BLaER1 treated with 17β-estradiol and CSF1 and Interleukin-3, amounts not matched to agents 10 nM and 100 nM (cell line): ENCODE measurements at regions not wholly inside any gene's neighbourhood (a gene's known extent, or its start where the extent isn't known, plus 50 kb on each side); places are given as distances from the start of the nearest gene placed in this dataset.
"Not testable (repeated sequence)": the region's sequence is repeated elsewhere in the genome, so short reads cannot be mapped to it uniquely, and the experiment has no call there.

Experiments used
- H3K27ac ChIP-seq, 11 experiments: shearing (Covaris generic); formaldehyde crosslinking; 2 replicates each; pipeline ENCODE4 v1.8.1; 2022
- H3K27me3 ChIP-seq, 11 experiments: shearing (Covaris generic); formaldehyde crosslinking; 2 replicates each; pipeline ENCODE4 v1.8.1; 2022
- H3K36me3 ChIP-seq, 11 experiments: shearing (Covaris generic); formaldehyde crosslinking; 2 replicates each; pipeline ENCODE4 v1.8.1; 2022
- H3K4me1 ChIP-seq, 10 experiments: shearing (Covaris generic); formaldehyde crosslinking; 2 replicates each; pipeline ENCODE4 v1.8.1; 2022
- H3K4me2 ChIP-seq, 11 experiments: shearing (Covaris generic); formaldehyde crosslinking; 2 replicates each; pipeline ENCODE4 v1.8.1; 2022
- H3K4me3 ChIP-seq, 10 experiments: shearing (Covaris generic); formaldehyde crosslinking; 2 replicates each; pipeline ENCODE4 v1.8.1; 2022
- H3K9ac ChIP-seq, 11 experiments: shearing (Covaris generic); formaldehyde crosslinking; 2 replicates each; pipeline ENCODE4 v1.8.1; 2022
- H3K9me3 ChIP-seq, 11 experiments: shearing (Covaris generic); formaldehyde crosslinking; replicated peaks in 1 of 11; 2 replicates each; pipeline ENCODE4 v1.8.1; 2022
- H4K20me1 ChIP-seq, 11 experiments: shearing (Covaris generic); formaldehyde crosslinking; 2 replicates each; pipeline ENCODE4 v1.8.1; 2022
- Cebpa-rat ChIP-seq, 11 experiments: shearing (Covaris generic); IDR thresholded peaks; 2 replicates each; pipeline ENCODE4 v1.8.1; 2022

- Histone ChIP-seq H3K9me3 (0 out of 22 replicates have a peak, but pooled peaks cover 0 to 5% (median 0%) of the 10 kb centered on the region in 11 experiments), H3K4me2 (no peak overlapping the region), H3K36me3 (peaks cover 0 to 59% (median 3%) of the 10 kb centered on the region in 11 experiments; a peak in 9 of 22 replicates), H3K27ac (no peak overlapping the region), H4K20me1 (no peaks in the 10 kb centered on the region; a peak in 3 of 22 replicates), H3K4me1 (peaks cover 0 to 35% (median 23%) of the 10 kb centered on the region in 10 experiments; a peak in 15 of 20 replicates), H3K9ac (no peak overlapping the region), H3K27me3 (no peaks in the 10 kb centered on the region), H3K4me3 (no peak overlapping the region)
- TF ChIP-seq Cebpa-rat (IDR thresholded peaks at IDR 0.05) = no peak
Observed at GRCh38 chr16:27620541-27620940, 70.6 kb downstream of the KATNIP start.

GRCh38 chr16:27624154-27625049 lies 74.5 kb downstream of the KATNIP start:
- Histone ChIP-seq H3K27ac (no peak overlapping the region), H3K36me3 (peaks cover 0 to 46% (median 3%) of the 10 kb centered on the region in 11 experiments; a peak in 9 of 22 replicates), H3K27me3 (no peaks in the 10 kb centered on the region), H3K4me1 (peaks cover 7 to 44% (median 36%) of the 10 kb centered on the region in 10 experiments; a peak in 19 of 20 replicates), H3K9ac (no peak overlapping the region), H4K20me1 (peaks cover 0 to 16% (median 7%) of the 10 kb centered on the region in 11 experiments; a peak in 7 of 22 replicates), H3K9me3 (0 out of 22 replicates have a peak, but pooled peaks cover 0 to 5% (median 0%) of the 10 kb centered on the region in 11 experiments), H3K4me2 (peak overlapping the region in 8 of 11 experiments; percentile 24 to 53 (median 38); a peak in 14 of 22 replicates), H3K4me3 (no peak overlapping the region)
- no peak for TF ChIP-seq Cebpa-rat (IDR thresholded peaks at IDR 0.05)

- Histone ChIP-seq H4K20me1 (peaks cover 0 to 16% (median 7%) of the 10 kb centered on the region in 11 experiments; a peak in 7 of 22 replicates), H3K4me1 (peaks cover 7 to 45% (median 36%) of the 10 kb centered on the region in 10 experiments; a peak in 19 of 20 replicates), H3K27me3 (no peaks in the 10 kb centered on the region), H3K9me3 (0 out of 22 replicates have a peak, but pooled peaks cover 0 to 5% (median 0%) of the 10 kb centered on the region in 11 experiments), H3K27ac (no peak overlapping the region), H3K4me2 (peak overlapping the region in 6 of 11 experiments; percentile 2 to 39 (median 27); a peak in 6 of 22 replicates), H3K36me3 (peaks cover 0 to 46% (median under 1%) of the 10 kb centered on the region in 11 experiments; a peak in 9 of 22 replicates), H3K9ac (no peak overlapping the region), H3K4me3 (no peak overlapping the region)
- TF ChIP-seq Cebpa-rat (IDR thresholded peaks at IDR 0.05) = no peak
Observed at GRCh38 chr16:27625050-27625697, 75.2 kb downstream of the KATNIP start.

- H3K27me3 ChIP-seq = no peaks in the 10 kb centered on the region
- no peak for TF ChIP-seq Cebpa-rat (IDR thresholded peaks at IDR 0.05)
- no peak overlapping the region for H3K27ac ChIP-seq
- H3K36me3 ChIP-seq = peaks cover 0 to 46% (median 7%) of the 10 kb centered on the region in 11 experiments; a peak in 10 of 22 replicates
- H3K4me2 ChIP-seq = no peak overlapping the region
- peaks cover 7 to 43% (median 33%) of the 10 kb centered on the region in 10 experiments; a peak in 19 of 20 replicates for H3K4me1 ChIP-seq
- no peak overlapping the region for H3K9ac ChIP-seq
- no peaks in the 10 kb centered on the region for H3K9me3 ChIP-seq
- H4K20me1 ChIP-seq = peaks cover 0 to 16% (median 7%) of the 10 kb centered on the region in 11 experiments; a peak in 7 of 22 replicates
- no peak overlapping the region for H3K4me3 ChIP-seq
Observed at GRCh38 chr16:27627136-27627535, 77.2 kb downstream of the KATNIP start.

- Histone ChIP-seq H3K36me3 (peaks cover 0 to 47% (median 11%) of the 10 kb centered on the region in 11 experiments; a peak in 10 of 22 replicates), H4K20me1 (peaks cover 0 to 16% (median 7%) of the 10 kb centered on the region in 11 experiments; a peak in 7 of 22 replicates), H3K27ac (no peak overlapping the region), H3K4me1 (peaks cover 7 to 43% (median 31%) of the 10 kb centered on the region in 10 experiments; a peak in 19 of 20 replicates), H3K4me2 (peak overlapping the region; percentile 4 to 60 (median 49); a peak in 17 of 22 replicates), H3K4me3 (no peak overlapping the region), H3K9me3 (no peaks in the 10 kb centered on the region), H3K9ac (no peak overlapping the region), H3K27me3 (no peaks in the 10 kb centered on the region)
- TF ChIP-seq Cebpa-rat (IDR thresholded peaks at IDR 0.05) = no peak
Observed at GRCh38 chr16:27628241-27628942, 78.4 kb downstream of the KATNIP start.

GRCh38 chr16:27628943-27629462 lies 79.1 kb downstream of the KATNIP start:
- not testable (repeated sequence) for H3K27me3 ChIP-seq
- H3K36me3 ChIP-seq = peaks cover 0 to 48% (median 11%) of the 10 kb centered on the region in 11 experiments; a peak in 10 of 22 replicates

GRCh38 chr16:27632216-27632615 lies 82.3 kb downstream of the KATNIP start:
- Histone ChIP-seq H3K4me1 (peaks cover 19 to 57% (median 48%) of the 10 kb centered on the region in 10 experiments), H3K36me3 (peaks cover 0 to 54% (median 11%) of the 10 kb centered on the region in 11 experiments; a peak in 10 of 22 replicates), H4K20me1 (peaks cover 0 to 36% (median 15%) of the 10 kb centered on the region in 11 experiments; a peak in 16 of 22 replicates), H3K4me3 (no peak overlapping the region), H3K9me3 (no peaks in the 10 kb centered on the region), H3K9ac (no peak overlapping the region), H3K27me3 (no peaks in the 10 kb centered on the region), H3K27ac (no peak overlapping the region), H3K4me2 (no peak overlapping the region)
- TF ChIP-seq Cebpa-rat (IDR thresholded peaks at IDR 0.05) = no peak

More at GRCh38 chr16:27628943-27629462, 79.1 kb downstream of the KATNIP start:
- not testable (repeated sequence) for H3K9me3 ChIP-seq, H3K27ac ChIP-seq, H3K4me3 ChIP-seq
- Histone ChIP-seq H3K4me1 (peaks cover 7 to 41% (median 27%) of the 10 kb centered on the region in 10 experiments; a peak in 19 of 20 replicates), H3K4me2 (peak overlapping the region; percentile 4 to 60 (median 49); a peak in 17 of 22 replicates), H3K9ac (peak overlapping the region in 1 of 11 experiments; percentile 12; a peak in 1 of 22 replicates), H4K20me1 (peaks cover 0 to 16% (median 7%) of the 10 kb centered on the region in 11 experiments; a peak in 8 of 22 replicates)

GRCh38 chr16:27633221-27633620 lies 83.3 kb downstream of the KATNIP start:
- no peak for TF ChIP-seq Cebpa-rat (IDR thresholded peaks at IDR 0.05)
- H3K36me3 ChIP-seq = peaks cover 0 to 56% (median 11%) of the 10 kb centered on the region in 11 experiments; a peak in 10 of 22 replicates
- no peaks in the 10 kb centered on the region for H3K9me3 ChIP-seq
- H3K27ac ChIP-seq = no peak overlapping the region
- H3K4me2 ChIP-seq = no peak overlapping the region
- H4K20me1 ChIP-seq = peaks cover 0 to 38% (median 23%) of the 10 kb centered on the region in 11 experiments; a peak in 15 of 22 replicates
- H3K4me3 ChIP-seq = no peak overlapping the region
- peaks cover 19 to 61% (median 53%) of the 10 kb centered on the region in 10 experiments for H3K4me1 ChIP-seq
- no peak overlapping the region for H3K9ac ChIP-seq
- H3K27me3 ChIP-seq = no peaks in the 10 kb centered on the region
